Fibroblast of skin of left quadriceps (primary cell): ENCODE measurements at regions not wholly inside any gene's neighbourhood (a gene's known extent, or its start where the extent isn't known, plus 50 kb on each side); places are given as distances from the start of the nearest gene placed in this dataset.

ENCODE experiments used
- DNase-seq, 2 experiments: peaks; one replicate each; pipeline ENCODE4 v3.0.0-alpha.2; 2013; ENCODE audit warnings: low read depth in 2 of 2

GRCh38 chr13:40191186-40191980 is 475.1 kb downstream of the FOXO1 start:
- DNase-seq: no peak

- no peak for DNase-seq
These were observed 474.0 kb downstream of the FOXO1 start for GRCh38 chr13:40192452-40192851.

GRCh38 chr13:40192858-40193257 is 473.6 kb downstream of the FOXO1 start:
- DNase-seq: no peak

GRCh38 chr13:40193286-40194223 is 472.9 kb downstream of the FOXO1 start:
- no peak for DNase-seq

- no peak for DNase-seq
These were observed 472.1 kb downstream of the FOXO1 start for GRCh38 chr13:40194224-40194806.

GRCh38 chr13:40197049-40197448 is 469.4 kb downstream of the FOXO1 start:
- no peak for DNase-seq

- no peak for DNase-seq
These were observed 468.4 kb downstream of the FOXO1 start for GRCh38 chr13:40197936-40198595.

GRCh38 chr13:40200273-40200978 is 466.0 kb downstream of the FOXO1 start:
- DNase-seq: no peak

GRCh38 chr13:40204246-40204645 is 462.2 kb downstream of the FOXO1 start:
- no peak for DNase-seq

GRCh38 chr13:40205771-40206240 is 460.6 kb downstream of the FOXO1 start:
- no peak for DNase-seq

- no peak for DNase-seq
These were observed 460.0 kb downstream of the FOXO1 start for GRCh38 chr13:40206241-40207000.

- no peak for DNase-seq
These were observed 459.4 kb downstream of the FOXO1 start for GRCh38 chr13:40207001-40207478.

GRCh38 chr13:40208517-40208916 is 457.9 kb downstream of the FOXO1 start:
- no peak for DNase-seq

- no peak for DNase-seq
These were observed 455.4 kb downstream of the FOXO1 start for GRCh38 chr13:40210865-40211585.

- no peak for DNase-seq
These were observed 454.9 kb downstream of the FOXO1 start for GRCh38 chr13:40211586-40211968.

GRCh38 chr13:40213779-40214178 is 452.7 kb downstream of the FOXO1 start:
- no peak for DNase-seq

- DNase-seq: no peak
These were observed 451.1 kb downstream of the FOXO1 start for GRCh38 chr13:40215311-40215710.

- DNase-seq: no peak
These were observed 450.7 kb downstream of the FOXO1 start for GRCh38 chr13:40215747-40216146.

GRCh38 chr13:40217675-40218074 is 448.8 kb downstream of the FOXO1 start:
- no peak for DNase-seq
